ENCODE measurements at regions not wholly inside any gene's neighbourhood (a gene's known extent, or its start where the extent isn't known, plus 50 kb on each side); places are given as distances from the start of the nearest gene placed in this dataset.

- H3K27me3 ChIP-seq (replicated peaks; ENCODE audit: control insufficient read depth, insufficient read depth, low read length), result no peaks in the 10 kb centered on the region; the same call in 1 of the 2 replicates
- no peak overlapping the region for H3K4me3 ChIP-seq (replicated peaks; ENCODE audit: low read depth, low read length)
- no peak for DNase-seq (ENCODE audit: extremely low read depth, insufficient read length)
- TF ChIP-seq CTCF (IDR thresholded peaks at IDR 0.05; ENCODE audit: insufficient read depth, low read length, poor library complexity, severe bottlenecking), result no peak
- H3K36me3 ChIP-seq (ENCODE audit: control insufficient read depth, insufficient read depth, low read length), result no peaks in the 10 kb centered on the region
These were observed 70.2 kb downstream of the FAM43A start for GRCh38 chr3:194755671-194756459.

DNA sequence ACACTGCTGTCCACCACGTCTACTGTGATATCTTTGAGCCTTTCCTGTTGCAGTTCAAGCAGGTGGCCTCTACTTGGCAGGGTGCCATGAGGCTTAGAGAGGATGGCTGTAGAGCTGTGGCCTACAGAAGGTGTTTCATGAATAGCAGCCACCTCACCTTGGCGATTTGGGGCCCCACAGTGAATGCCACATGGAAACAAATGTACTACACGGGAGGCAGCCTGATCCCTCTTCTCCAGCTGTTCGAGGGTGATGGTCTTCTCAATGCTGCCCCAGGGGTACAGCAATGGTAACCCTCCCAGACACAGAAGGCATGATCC lies 70.7 kb downstream of the FAM43A start:
- DNase-seq (ENCODE audit: extremely low read depth, insufficient read length), result no peak
- TF ChIP-seq CTCF (IDR thresholded peaks at IDR 0.05; ENCODE audit: insufficient read depth, low read length, poor library complexity, severe bottlenecking), result no peak
- H3K36me3 ChIP-seq (ENCODE audit: control insufficient read depth, insufficient read depth, low read length), result no peaks in the 10 kb centered on the region
- H3K4me3 ChIP-seq (replicated peaks; ENCODE audit: low read depth, low read length), result no peak overlapping the region
- no peaks in the 10 kb centered on the region; the same call in 1 of the 2 replicates for H3K27me3 ChIP-seq (replicated peaks; ENCODE audit: control insufficient read depth, insufficient read depth, low read length)

GRCh38 chr3:194756791-194757325 lies 71.2 kb downstream of the FAM43A start:
- no peak for DNase-seq (ENCODE audit: extremely low read depth, insufficient read length)
- Histone ChIP-seq H3K27me3 (replicated peaks; ENCODE audit: control insufficient read depth, insufficient read depth, low read length) (no peaks in the 10 kb centered on the region; the same call in 1 of the 2 replicates), H3K4me3 (replicated peaks; ENCODE audit: low read depth, low read length) (no peak overlapping the region), H3K36me3 (ENCODE audit: control insufficient read depth, insufficient read depth, low read length) (no peaks in the 10 kb centered on the region)
- TF ChIP-seq CTCF (IDR thresholded peaks at IDR 0.05; ENCODE audit: insufficient read depth, low read length, poor library complexity, severe bottlenecking), result no peak

- no peak for TF ChIP-seq CTCF (IDR thresholded peaks at IDR 0.05; ENCODE audit: insufficient read depth, low read length, poor library complexity, severe bottlenecking)
- DNase-seq (ENCODE audit: extremely low read depth, insufficient read length), result no peak
- Histone ChIP-seq H3K36me3 (ENCODE audit: control insufficient read depth, insufficient read depth, low read length) (no peaks in the 10 kb centered on the region), H3K4me3 (replicated peaks; ENCODE audit: low read depth, low read length) (no peak overlapping the region), H3K27me3 (replicated peaks; ENCODE audit: control insufficient read depth, insufficient read depth, low read length) (no peaks in the 10 kb centered on the region; the same call in 1 of the 2 replicates)
These were observed 72.0 kb downstream of the FAM43A start for GRCh38 chr3:194757647-194758061.

DNA sequence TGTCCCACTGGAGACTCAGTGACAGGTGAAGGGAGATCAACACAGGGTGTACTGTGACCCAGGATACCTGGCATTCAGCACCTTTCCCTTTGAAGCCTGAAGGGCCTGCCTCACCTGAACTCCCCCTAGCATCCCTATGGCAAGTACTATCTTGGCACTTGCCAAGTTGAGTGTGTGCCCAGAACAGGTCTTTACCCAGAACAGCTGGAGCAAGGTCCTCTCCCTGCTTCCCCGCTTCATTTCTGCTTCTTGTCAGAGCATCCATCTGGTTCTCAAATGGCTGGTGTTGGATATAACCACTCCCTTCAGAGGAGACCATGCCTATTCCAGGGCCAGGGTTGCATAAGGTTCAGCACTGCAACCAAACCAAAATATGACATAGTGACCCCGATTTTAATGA lies 73.0 kb downstream of the FAM43A start:
- no peaks in the 10 kb centered on the region for H3K36me3 ChIP-seq (ENCODE audit: control insufficient read depth, insufficient read depth, low read length)
- H3K4me3 ChIP-seq (replicated peaks; ENCODE audit: low read depth, low read length), result no peak overlapping the region
- TF ChIP-seq CTCF (IDR thresholded peaks at IDR 0.05; ENCODE audit: insufficient read depth, low read length, poor library complexity, severe bottlenecking), result no peak
- no peaks in the 10 kb centered on the region; the same call in 1 of the 2 replicates for H3K27me3 ChIP-seq (replicated peaks; ENCODE audit: control insufficient read depth, insufficient read depth, low read length)
- DNase-seq (ENCODE audit: extremely low read depth, insufficient read length), result no peak
